ENCODE measurements at regions not wholly inside any gene's neighbourhood (a gene's known extent, or its start where the extent isn't known, plus 50 kb on each side); places are given as distances from the start of the nearest gene placed in this dataset.
"Not testable (repeated sequence)": the region's sequence is repeated elsewhere in the genome, so short reads cannot be mapped to it uniquely, and the experiment has no call there.

DNA sequence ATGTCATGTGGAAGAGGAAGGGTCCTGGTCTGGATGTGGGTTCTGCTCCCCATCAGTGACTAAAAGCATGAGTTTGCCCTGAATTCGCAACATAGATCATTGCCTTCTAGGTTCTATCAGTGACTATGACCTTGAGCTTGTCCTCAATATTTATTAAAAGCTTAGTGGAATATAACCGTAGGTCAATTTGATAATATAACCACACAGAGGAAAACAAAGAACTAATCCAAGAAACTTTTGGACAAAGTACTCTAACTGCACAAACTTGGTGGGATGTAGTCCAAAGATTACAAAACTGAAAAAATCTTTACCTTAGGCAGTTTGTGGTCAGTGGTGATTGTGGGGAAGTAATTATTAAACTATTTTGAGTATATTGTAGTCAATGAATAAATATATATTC is 152.9 kb downstream of the CYP26A1 start:
- intact Hi-C loops (cut with micrococcal nuclease) = no loop called here

DNA sequence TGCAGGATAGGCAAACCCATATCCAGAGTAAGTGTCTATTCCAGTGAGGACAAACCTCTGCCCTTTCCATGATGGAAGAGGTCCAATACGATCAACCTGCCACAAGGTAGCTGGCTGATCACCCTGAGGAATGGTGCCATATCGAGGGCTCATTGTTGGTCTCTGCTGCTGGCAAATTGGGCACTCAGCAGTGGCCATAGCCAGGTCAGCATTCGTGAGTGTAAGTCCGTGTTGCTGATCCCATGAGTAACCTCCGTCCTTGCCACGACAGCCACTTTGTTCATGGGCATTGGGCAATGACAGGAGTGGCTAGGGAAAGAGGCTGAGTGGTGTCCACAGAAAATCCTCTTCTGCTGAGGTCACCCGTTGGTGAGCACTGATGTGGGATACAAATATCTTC is 156.9 kb downstream of the CYP26A1 start:
- H3K4me1 ChIP-seq (ENCODE audit: control insufficient read depth, extremely low read depth, insufficient read depth, low read length); dilution Hi-C loops (cut with MboI; ENCODE audit: extremely low pct_ligation_motif_present, low sequenced_read_pairs); intact Hi-C loops (cut with micrococcal nuclease); H3K4me3 ChIP-seq (replicated peaks in 1 of 3; ENCODE audit: insufficient read depth in 1 of 3, low read depth in 1 of 3, low read length in 3 of 3); H3K79me2 ChIP-seq (ENCODE audit: control insufficient read depth, insufficient read depth, low read length); BruUV-seq (replicated peaks); H3K9ac ChIP-seq (replicated peaks; ENCODE audit: extremely low read depth, insufficient read depth, low read length); POLR2A ChIA-PET; DNase-seq (ENCODE audit: low read depth, low spot score); H3K4me2 ChIP-seq (ENCODE audit: insufficient read depth, low read length); H3K36me3 ChIP-seq (ENCODE audit: control insufficient read depth in 2 of 2, extremely low read depth in 1 of 2, insufficient read depth in 2 of 2, low read length in 2 of 2); H4K20me1 ChIP-seq (replicated peaks; ENCODE audit: control insufficient read depth, extremely low read depth, insufficient read depth, low read length); H3K27me3 ChIP-seq (ENCODE audit: control insufficient read depth in 2 of 2, insufficient read depth in 2 of 2, low read length in 2 of 2); H2AFZ ChIP-seq (ENCODE audit: low read depth, low read length); H3K9me3 ChIP-seq (replicated peaks; ENCODE audit: control insufficient read depth, insufficient read depth, low read length); CTCF ChIA-PET; H3K9me1 ChIP-seq (replicated peaks; ENCODE audit: control insufficient read depth, extremely low read depth, insufficient read depth, low read length); FAIRE-seq; H3K27ac ChIP-seq (ENCODE audit: insufficient read depth, low read depth, low read length): not testable (repeated sequence)

More for the DNA sequence above, 152.9 kb downstream of the CYP26A1 start:
- CTCF ChIA-PET = interaction anchor here (1.0 kb wide), 1 partner anchor 8 kb away, joined by 3 read pairs; no protein-coding TSS in a partner anchor
- H3K36me3 ChIP-seq (ENCODE audit: control insufficient read depth in 2 of 2, extremely low read depth in 1 of 2, insufficient read depth in 2 of 2, low read length in 2 of 2) = no peaks in the 10 kb centered on the region
- H3K9me1 ChIP-seq (replicated peaks; ENCODE audit: control insufficient read depth, extremely low read depth, insufficient read depth, low read length) = no peaks in the 10 kb centered on the region
- H3K9ac ChIP-seq (replicated peaks; ENCODE audit: extremely low read depth, insufficient read depth, low read length) = no peak overlapping the region
- DNase-seq (ENCODE audit: low read depth, low spot score) (no peak), FAIRE-seq (no peak)
- H3K79me2 ChIP-seq (ENCODE audit: control insufficient read depth, insufficient read depth, low read length) = no peaks in the 10 kb centered on the region
- peaks cover 6 to 8% of the 10 kb centered on the region in 2 experiments for H3K27me3 ChIP-seq (ENCODE audit: control insufficient read depth in 2 of 2, insufficient read depth in 2 of 2, low read length in 2 of 2)
- POLR2A ChIA-PET = no interaction called here
- H3K4me1 ChIP-seq (ENCODE audit: control insufficient read depth, extremely low read depth, insufficient read depth, low read length) = no peaks in the 10 kb centered on the region
- H3K9me3 ChIP-seq (replicated peaks; ENCODE audit: control insufficient read depth, insufficient read depth, low read length) = no peaks in the 10 kb centered on the region
- no peak overlapping the region for H3K4me3 ChIP-seq (replicated peaks in 1 of 3; ENCODE audit: insufficient read depth in 1 of 3, low read depth in 1 of 3, low read length in 3 of 3)
- no peak overlapping the region for H3K27ac ChIP-seq (ENCODE audit: insufficient read depth, low read depth, low read length)
- no peak overlapping the region for H2AFZ ChIP-seq (ENCODE audit: low read depth, low read length)
- TF ChIP-seq JUN (IDR thresholded peaks at IDR 0.05; ENCODE audit: borderline replicate concordance, insufficient read depth, insufficient read length, low read depth) (no peak), MYC (IDR thresholded peaks at IDR 0.05; ENCODE audit: low read depth, low read length) (no peak), POLR2AphosphoS5 (IDR thresholded peaks at IDR 0.05; ENCODE audit: insufficient read depth, low read depth, low read length) (no peak), POLR2A (IDR thresholded peaks at IDR 0.05; ENCODE audit: low read depth, low read length) (no peak), FOS (IDR thresholded peaks at IDR 0.05; ENCODE audit: borderline replicate concordance, insufficient read depth, low read length) (no peak), GATA2 (IDR thresholded peaks at IDR 0.05; ENCODE audit: insufficient read depth, insufficient read length, low read depth, low read length) (no peak), EZH2 (IDR thresholded peaks at IDR 0.05; ENCODE audit: borderline replicate concordance, low read depth, low read length, severe bottlenecking) (no peak)
- TF ChIP-seq, protein P1, sequence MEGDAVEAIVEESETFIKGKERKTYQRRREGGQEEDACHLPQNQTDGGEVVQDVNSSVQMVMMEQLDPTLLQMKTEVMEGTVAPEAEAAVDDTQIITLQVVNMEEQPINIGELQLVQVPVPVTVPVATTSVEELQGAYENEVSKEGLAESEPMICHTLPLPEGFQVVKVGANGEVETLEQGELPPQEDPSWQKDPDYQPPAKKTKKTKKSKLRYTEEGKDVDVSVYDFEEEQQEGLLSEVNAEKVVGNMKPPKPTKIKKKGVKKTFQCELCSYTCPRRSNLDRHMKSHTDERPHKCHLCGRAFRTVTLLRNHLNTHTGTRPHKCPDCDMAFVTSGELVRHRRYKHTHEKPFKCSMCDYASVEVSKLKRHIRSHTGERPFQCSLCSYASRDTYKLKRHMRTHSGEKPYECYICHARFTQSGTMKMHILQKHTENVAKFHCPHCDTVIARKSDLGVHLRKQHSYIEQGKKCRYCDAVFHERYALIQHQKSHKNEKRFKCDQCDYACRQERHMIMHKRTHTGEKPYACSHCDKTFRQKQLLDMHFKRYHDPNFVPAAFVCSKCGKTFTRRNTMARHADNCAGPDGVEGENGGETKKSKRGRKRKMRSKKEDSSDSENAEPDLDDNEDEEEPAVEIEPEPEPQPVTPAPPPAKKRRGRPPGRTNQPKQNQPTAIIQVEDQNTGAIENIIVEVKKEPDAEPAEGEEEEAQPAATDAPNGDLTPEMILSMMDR (IDR thresholded peaks at IDR 0.05; ENCODE audit: extremely low read depth in 1 of 2, insufficient read depth in 1 of 2, low read depth in 1 of 2, low read length in 2 of 2) = no peak
- TF ChIP-seq, protein P2, sequence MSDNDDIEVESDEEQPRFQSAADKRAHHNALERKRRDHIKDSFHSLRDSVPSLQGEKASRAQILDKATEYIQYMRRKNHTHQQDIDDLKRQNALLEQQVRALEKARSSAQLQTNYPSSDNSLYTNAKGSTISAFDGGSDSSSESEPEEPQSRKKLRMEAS (IDR thresholded peaks at IDR 0.05; ENCODE audit: insufficient read depth, insufficient read length) = no peak
- no peaks in the 10 kb centered on the region for H4K20me1 ChIP-seq (replicated peaks; ENCODE audit: control insufficient read depth, extremely low read depth, insufficient read depth, low read length)
- no TSS peak for BruUV-seq (replicated peaks)
- no peak overlapping the region for H3K4me2 ChIP-seq (ENCODE audit: insufficient read depth, low read length)
- dilution Hi-C loops (cut with MboI; ENCODE audit: extremely low pct_ligation_motif_present, low sequenced_read_pairs) = no loop called here

DNA sequence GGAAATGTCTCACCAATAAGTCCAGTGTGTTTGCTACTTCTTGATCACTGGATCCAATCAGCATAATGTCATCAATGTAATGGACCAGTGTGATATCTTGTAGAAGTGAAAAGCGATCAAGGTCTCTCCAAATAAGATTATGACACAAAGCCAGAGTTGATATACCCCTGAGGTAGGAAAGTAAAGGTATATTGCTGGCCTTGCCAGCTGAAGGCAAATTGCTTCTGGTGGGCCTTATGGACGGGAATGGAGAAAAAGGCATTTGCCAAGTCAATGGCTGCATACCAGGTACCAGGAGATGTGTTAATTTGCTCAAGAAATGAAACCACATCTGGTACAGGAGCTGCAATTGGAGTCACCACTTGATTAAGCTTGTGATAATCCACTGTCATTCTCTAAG is 158.5 kb downstream of the CYP26A1 start:
- not testable (repeated sequence) for FAIRE-seq; BruUV-seq (replicated peaks)
- CTCF ChIA-PET = interaction anchor here (1.6 kb wide), 1 partner anchor 8 kb away, joined by 6 read pairs; no protein-coding TSS in a partner anchor

More for the DNA sequence above, 158.5 kb downstream of the CYP26A1 start:
- H3K4me3 ChIP-seq (replicated peaks in 1 of 3; ENCODE audit: insufficient read depth in 1 of 3, low read depth in 1 of 3, low read length in 3 of 3); H3K4me2 ChIP-seq (ENCODE audit: insufficient read depth, low read length); H3K9me3 ChIP-seq (replicated peaks; ENCODE audit: control insufficient read depth, insufficient read depth, low read length); H3K4me1 ChIP-seq (ENCODE audit: control insufficient read depth, extremely low read depth, insufficient read depth, low read length); H2AFZ ChIP-seq (ENCODE audit: low read depth, low read length); H3K36me3 ChIP-seq (ENCODE audit: control insufficient read depth in 2 of 2, extremely low read depth in 1 of 2, insufficient read depth in 2 of 2, low read length in 2 of 2); H3K9me1 ChIP-seq (replicated peaks; ENCODE audit: control insufficient read depth, extremely low read depth, insufficient read depth, low read length); H3K27ac ChIP-seq (ENCODE audit: insufficient read depth, low read depth, low read length); dilution Hi-C loops (cut with MboI; ENCODE audit: extremely low pct_ligation_motif_present, low sequenced_read_pairs); H3K9ac ChIP-seq (replicated peaks; ENCODE audit: extremely low read depth, insufficient read depth, low read length); intact Hi-C loops (cut with micrococcal nuclease); DNase-seq (ENCODE audit: low read depth, low spot score); H4K20me1 ChIP-seq (replicated peaks; ENCODE audit: control insufficient read depth, extremely low read depth, insufficient read depth, low read length); POLR2A ChIA-PET; H3K79me2 ChIP-seq (ENCODE audit: control insufficient read depth, insufficient read depth, low read length); H3K27me3 ChIP-seq (ENCODE audit: control insufficient read depth in 2 of 2, insufficient read depth in 2 of 2, low read length in 2 of 2): not testable (repeated sequence)
